ENCODE measurements at regions not wholly inside any gene's neighbourhood (a gene's known extent, or its start where the extent isn't known, plus 50 kb on each side); places are given as distances from the start of the nearest gene placed in this dataset.
"Not testable (repeated sequence)": the region's sequence is repeated elsewhere in the genome, so short reads cannot be mapped to it uniquely, and the experiment has no call there.

DNA sequence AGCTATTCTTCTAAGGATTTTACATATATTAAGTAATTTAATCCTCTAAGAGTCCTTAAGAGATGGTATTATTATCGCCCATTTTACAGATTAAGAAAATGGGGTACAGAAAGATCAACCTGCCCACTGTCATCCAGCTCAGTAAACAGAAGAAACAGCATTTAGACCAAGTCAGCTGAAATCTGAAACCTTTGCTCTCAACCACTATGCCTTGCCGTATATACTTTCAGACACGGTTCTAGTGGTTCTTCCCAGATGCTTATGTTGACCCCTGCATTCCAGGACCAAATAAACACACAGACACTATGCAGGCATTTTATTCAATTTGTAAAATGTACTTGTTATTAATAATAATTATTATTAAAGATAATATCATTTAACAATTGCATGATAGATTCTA, 854.8 kb downstream of the KCNJ2 start:
- no peaks in the 10 kb centered on the region for H3K27me3 ChIP-seq (ENCODE audit: low read depth)
- TF ChIP-seq, protein P1, sequence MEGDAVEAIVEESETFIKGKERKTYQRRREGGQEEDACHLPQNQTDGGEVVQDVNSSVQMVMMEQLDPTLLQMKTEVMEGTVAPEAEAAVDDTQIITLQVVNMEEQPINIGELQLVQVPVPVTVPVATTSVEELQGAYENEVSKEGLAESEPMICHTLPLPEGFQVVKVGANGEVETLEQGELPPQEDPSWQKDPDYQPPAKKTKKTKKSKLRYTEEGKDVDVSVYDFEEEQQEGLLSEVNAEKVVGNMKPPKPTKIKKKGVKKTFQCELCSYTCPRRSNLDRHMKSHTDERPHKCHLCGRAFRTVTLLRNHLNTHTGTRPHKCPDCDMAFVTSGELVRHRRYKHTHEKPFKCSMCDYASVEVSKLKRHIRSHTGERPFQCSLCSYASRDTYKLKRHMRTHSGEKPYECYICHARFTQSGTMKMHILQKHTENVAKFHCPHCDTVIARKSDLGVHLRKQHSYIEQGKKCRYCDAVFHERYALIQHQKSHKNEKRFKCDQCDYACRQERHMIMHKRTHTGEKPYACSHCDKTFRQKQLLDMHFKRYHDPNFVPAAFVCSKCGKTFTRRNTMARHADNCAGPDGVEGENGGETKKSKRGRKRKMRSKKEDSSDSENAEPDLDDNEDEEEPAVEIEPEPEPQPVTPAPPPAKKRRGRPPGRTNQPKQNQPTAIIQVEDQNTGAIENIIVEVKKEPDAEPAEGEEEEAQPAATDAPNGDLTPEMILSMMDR (IDR thresholded peaks at IDR 0.05) = no peak
- H3K27ac ChIP-seq = no peak overlapping the region
- no peaks in the 10 kb centered on the region for H3K4me1 ChIP-seq
- no peak for ATAC-seq
- no peaks in the 10 kb centered on the region for H3K9me3 ChIP-seq
- no peak for DNase-seq
- no peaks in the 10 kb centered on the region for H3K36me3 ChIP-seq
- no peak overlapping the region for H3K4me3 ChIP-seq
- intact Hi-C loops (cut with DNase I) = no loop called here

DNA sequence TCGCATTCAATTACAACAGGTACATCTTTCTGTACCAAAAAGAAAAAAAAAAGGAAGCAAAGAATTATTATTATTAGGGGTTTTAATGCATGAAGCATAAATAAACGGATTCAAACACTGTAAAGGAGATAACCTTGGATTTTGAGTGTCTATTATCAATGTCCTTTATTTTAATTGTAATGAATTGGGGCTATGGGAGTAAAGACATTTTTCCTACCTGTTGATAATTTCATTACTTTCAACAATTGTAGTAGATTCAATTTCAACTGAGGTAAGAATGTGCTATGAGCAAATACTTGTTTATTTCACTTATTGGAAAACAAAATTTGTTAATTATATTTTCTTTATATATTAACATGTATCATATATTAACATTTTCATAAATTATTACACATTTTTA, 855.6 kb downstream of the KCNJ2 start:
- Histone ChIP-seq H3K4me3 (no peak overlapping the region), H3K27ac (no peak overlapping the region), H3K9me3 (no peaks in the 10 kb centered on the region), H3K27me3 (ENCODE audit: low read depth) (no peaks in the 10 kb centered on the region), H3K36me3 (no peaks in the 10 kb centered on the region), H3K4me1 (no peaks in the 10 kb centered on the region)
- ATAC-seq = no peak
- no peak for DNase-seq
- intact Hi-C loops (cut with DNase I) = no loop called here
- TF ChIP-seq, protein P1 (IDR thresholded peaks at IDR 0.05) = no peak

DNA sequence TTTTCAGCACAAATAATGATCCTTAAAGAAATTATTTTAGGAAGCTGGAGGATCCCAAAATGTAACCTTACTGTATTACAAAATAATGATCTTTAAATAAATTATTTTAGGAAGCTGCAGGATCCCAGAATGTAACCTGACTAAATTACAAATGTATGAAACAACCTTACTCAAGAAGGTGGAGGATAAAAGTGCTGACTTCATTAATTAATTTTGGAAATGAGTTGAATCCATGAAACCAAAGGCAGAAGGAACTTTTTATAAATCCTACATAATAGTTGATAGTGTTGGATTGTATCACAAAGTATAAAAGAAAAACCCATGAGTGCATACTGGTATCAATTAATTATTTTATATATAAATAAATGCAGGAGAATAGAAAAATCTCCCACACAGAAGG, 859.9 kb downstream of the KCNJ2 start:
- Histone ChIP-seq H3K4me3 (no peak overlapping the region), H3K4me1 (no peaks in the 10 kb centered on the region), H3K27me3 (ENCODE audit: low read depth) (no peaks in the 10 kb centered on the region), H3K36me3 (no peaks in the 10 kb centered on the region), H3K9me3 (no peaks in the 10 kb centered on the region), H3K27ac (no peak overlapping the region)
- no peak for DNase-seq
- ATAC-seq = no peak
- TF ChIP-seq, protein P1 (IDR thresholded peaks at IDR 0.05) = no peak
- intact Hi-C loops (cut with DNase I) = no loop called here

DNA sequence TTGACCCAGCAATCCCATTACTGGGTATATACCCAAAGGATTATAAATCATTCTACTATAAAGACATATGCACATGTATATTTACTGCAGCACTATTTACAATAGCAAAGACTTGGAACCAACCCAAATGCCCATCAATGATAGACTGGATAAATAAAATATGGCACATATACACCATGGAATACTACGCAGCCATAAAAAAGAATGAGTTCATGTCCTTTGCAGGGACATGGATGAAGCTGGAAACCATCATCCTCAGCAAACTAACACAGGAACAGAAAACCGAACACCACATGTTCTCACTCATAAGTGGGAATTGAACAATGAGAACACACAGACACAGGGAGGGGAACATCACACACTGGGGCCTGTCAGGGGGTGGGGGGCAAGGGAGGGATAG, 862.0 kb downstream of the KCNJ2 start:
- H3K36me3 ChIP-seq; intact Hi-C loops (cut with DNase I); ATAC-seq; H3K4me1 ChIP-seq; H3K27ac ChIP-seq; DNase-seq; H3K27me3 ChIP-seq (ENCODE audit: low read depth); H3K9me3 ChIP-seq; H3K4me3 ChIP-seq: not testable (repeated sequence)

DNA sequence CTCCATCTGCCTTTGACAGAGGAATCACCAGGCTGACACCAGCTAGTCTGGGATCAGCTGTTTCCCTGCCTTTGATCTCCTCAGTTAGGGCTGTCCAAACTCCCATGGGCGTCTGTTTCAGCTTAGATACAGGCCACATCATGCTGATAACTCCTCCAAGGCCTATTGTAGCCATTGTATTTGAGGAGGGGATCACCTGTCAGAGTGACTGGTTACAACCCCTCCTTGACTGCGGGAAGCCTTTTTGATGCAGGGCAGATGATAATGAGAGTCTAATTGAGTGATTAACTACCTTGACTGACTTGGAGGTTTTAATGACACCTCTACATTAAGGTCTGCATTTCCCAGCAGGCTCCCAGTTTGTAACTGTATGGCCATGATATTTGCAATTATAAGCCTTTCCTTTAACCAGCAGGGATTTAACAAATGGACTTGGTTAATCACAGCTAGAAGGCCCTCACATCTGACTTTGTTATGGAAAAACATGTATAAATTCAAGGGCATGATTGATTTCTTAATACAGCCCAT, 863.5 kb downstream of the KCNJ2 start:
- Histone ChIP-seq H3K36me3 (no peaks in the 10 kb centered on the region), H3K4me1 (no peaks in the 10 kb centered on the region), H3K9me3 (no peaks in the 10 kb centered on the region), H3K27me3 (ENCODE audit: low read depth) (no peaks in the 10 kb centered on the region), H3K4me3 (no peak overlapping the region), H3K27ac (no peak overlapping the region)
- TF ChIP-seq, protein P1 (IDR thresholded peaks at IDR 0.05) = no peak
- no peak for DNase-seq
- ATAC-seq = no peak
- intact Hi-C loops (cut with DNase I) = no loop called here

DNA sequence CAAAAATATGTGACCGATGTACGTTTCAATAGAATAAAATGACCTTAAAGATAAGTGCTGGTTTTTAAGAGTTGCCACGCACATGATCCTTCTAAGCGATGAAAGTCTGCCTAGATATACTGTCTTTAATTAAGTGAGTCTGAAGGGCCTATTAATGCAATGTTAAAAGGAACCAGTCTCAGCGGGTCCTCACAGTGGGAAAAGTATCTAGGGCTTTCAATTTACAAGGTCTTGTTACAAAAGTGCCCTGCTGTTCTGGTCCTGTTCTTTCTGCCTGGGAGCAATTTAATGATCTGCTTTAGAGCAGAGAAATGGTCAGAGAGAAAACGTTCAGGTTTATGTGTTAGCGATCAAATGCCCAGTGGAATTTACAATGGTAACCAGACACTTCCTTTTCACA, 864.0 kb downstream of the KCNJ2 start:
- Histone ChIP-seq H3K4me1 (no peaks in the 10 kb centered on the region), H3K9me3 (no peaks in the 10 kb centered on the region), H3K27ac (no peak overlapping the region), H3K36me3 (no peaks in the 10 kb centered on the region), H3K4me3 (no peak overlapping the region), H3K27me3 (ENCODE audit: low read depth) (no peaks in the 10 kb centered on the region)
- TF ChIP-seq, protein P1 (IDR thresholded peaks at IDR 0.05) = no peak
- no peak for ATAC-seq
- DNase-seq = no peak
- intact Hi-C loops (cut with DNase I) = no loop called here

Data from lower lobe of right lung (tissue), 2 donors.